ENCODE measurements at regions not wholly inside any gene's neighbourhood (a gene's known extent, or its start where the extent isn't known, plus 50 kb on each side); places are given as distances from the start of the nearest gene placed in this dataset.

GRCh38 chrX:138771047-138771446 lies 59.5 kb upstream of the FGF13 start:
- TF ChIP-seq CTCF (IDR thresholded peaks at IDR 0.05; ENCODE audit: low read depth, low read length, missing input control) (no peak), MAX (IDR thresholded peaks at IDR 0.05) (no peak), ATF3 (IDR thresholded peaks at IDR 0.05) (no peak), EGR1 (IDR thresholded peaks at IDR 0.05; ENCODE audit: low read depth in 2 of 2) (no peak), TAF1 (conservative IDR thresholded peaks at IDR 0.05) (no peak), GABPA (IDR thresholded peaks at IDR 0.05 in 1 of 2, conservative IDR thresholded peaks at IDR 0.05 in 1 of 2) (no peak), SP1 (IDR thresholded peaks at IDR 0.05) (no peak), HNF4G (IDR thresholded peaks at IDR 0.05) (no peak), REST (IDR thresholded peaks at IDR 0.05) (no peak), ZBTB33 (IDR thresholded peaks at IDR 0.05) (no peak), RAD21 (IDR thresholded peaks at IDR 0.05) (no peak), FOXA1 (IDR thresholded peaks at IDR 0.05) (no peak), RXRA (IDR thresholded peaks at IDR 0.05) (no peak)
